ENCODE measurements at regions not wholly inside any gene's neighbourhood (a gene's known extent, or its start where the extent isn't known, plus 50 kb on each side); places are given as distances from the start of the nearest gene placed in this dataset.
"Not testable (repeated sequence)": the region's sequence is repeated elsewhere in the genome, so short reads cannot be mapped to it uniquely, and the experiment has no call there.

GRCh38 chr16:86232496-86232895, 277.8 kb upstream of the FOXF1 start:
- intact Hi-C loops (cut with DNase I) = no loop called here
- H3K4me1 ChIP-seq = no peaks in the 10 kb centered on the region
- H3K27me3 ChIP-seq = peaks cover 0 to 18% of the 10 kb centered on the region in 2 donors
- TF ChIP-seq CTCF (IDR thresholded peaks at IDR 0.05) = no peak
- no peak overlapping the region for H3K27ac ChIP-seq
- H3K9me3 ChIP-seq = no peaks in the 10 kb centered on the region
- H3K36me3 ChIP-seq = no peaks in the 10 kb centered on the region
- ATAC-seq (no peak), DNase-seq (no peak)
- H3K4me3 ChIP-seq = no peak overlapping the region

GRCh38 chr16:86233506-86233905, 276.8 kb upstream of the FOXF1 start:
- H3K36me3 ChIP-seq; DNase-seq; H3K27me3 ChIP-seq; intact Hi-C loops (cut with DNase I); H3K4me1 ChIP-seq; H3K27ac ChIP-seq; H3K9me3 ChIP-seq; ATAC-seq; H3K4me3 ChIP-seq: not testable (repeated sequence)

GRCh38 chr16:86239381-86239780, 270.9 kb upstream of the FOXF1 start:
- H3K9me3 ChIP-seq = no peaks in the 10 kb centered on the region
- peaks cover 0 to 8% of the 10 kb centered on the region in 2 donors for H3K4me1 ChIP-seq
- no peak for TF ChIP-seq CTCF (IDR thresholded peaks at IDR 0.05)
- H3K36me3 ChIP-seq = no peaks in the 10 kb centered on the region
- H3K27me3 ChIP-seq = peaks cover 0 to 28% of the 10 kb centered on the region in 2 donors
- no peak overlapping the region for H3K4me3 ChIP-seq
- intact Hi-C loops (cut with DNase I) = no loop called here
- ATAC-seq (no peak), DNase-seq (no peak)
- peak overlapping the region; percentile 10 to 28 for H3K27ac ChIP-seq

GRCh38 chr16:86240716-86241363, 269.5 kb upstream of the FOXF1 start:
- Histone ChIP-seq H3K27me3 (peaks cover 0 to 28% of the 10 kb centered on the region in 2 donors), H3K27ac (peak overlapping the region; percentile 25 to 33), H3K36me3 (no peaks in the 10 kb centered on the region), H3K4me1 (peaks cover 0 to 8% of the 10 kb centered on the region in 2 donors), H3K9me3 (no peaks in the 10 kb centered on the region), H3K4me3 (no peak overlapping the region)
- ATAC-seq (no peak), DNase-seq (no peak)
- TF ChIP-seq CTCF (IDR thresholded peaks at IDR 0.05) = no peak
- intact Hi-C loops (cut with DNase I) = no loop called here

- peaks cover 0 to 28% of the 10 kb centered on the region in 2 donors for H3K27me3 ChIP-seq
- H3K27ac ChIP-seq = peak overlapping the region; percentile 3 to 33
- no peaks in the 10 kb centered on the region for H3K36me3 ChIP-seq
- no peak overlapping the region for H3K4me3 ChIP-seq
- H3K4me1 ChIP-seq = peaks cover 0 to 8% of the 10 kb centered on the region in 2 donors
- intact Hi-C loops (cut with DNase I) = no loop called here
- DNase-seq (no peak), ATAC-seq (no peak)
- H3K9me3 ChIP-seq = no peaks in the 10 kb centered on the region
- no peak for TF ChIP-seq CTCF (IDR thresholded peaks at IDR 0.05)
Measured at GRCh38 chr16:86241681-86242080, 268.6 kb upstream of the FOXF1 start.
